GM21381 (cell line): ENCODE measurements at regions not wholly inside any gene's neighbourhood (a gene's known extent, or its start where the extent isn't known, plus 50 kb on each side); places are given as distances from the start of the nearest gene placed in this dataset.

ENCODE experiments used
- ATAC-seq: cut with Tn5 transposase; IDR thresholded peaks from one replicate; pipeline ENCODE4 v1.9.1; 2021; ENCODE audit warnings: mild to moderate bottlenecking, moderate library complexity; ENCODE audit not compliant: unreplicated experiment

DNA sequence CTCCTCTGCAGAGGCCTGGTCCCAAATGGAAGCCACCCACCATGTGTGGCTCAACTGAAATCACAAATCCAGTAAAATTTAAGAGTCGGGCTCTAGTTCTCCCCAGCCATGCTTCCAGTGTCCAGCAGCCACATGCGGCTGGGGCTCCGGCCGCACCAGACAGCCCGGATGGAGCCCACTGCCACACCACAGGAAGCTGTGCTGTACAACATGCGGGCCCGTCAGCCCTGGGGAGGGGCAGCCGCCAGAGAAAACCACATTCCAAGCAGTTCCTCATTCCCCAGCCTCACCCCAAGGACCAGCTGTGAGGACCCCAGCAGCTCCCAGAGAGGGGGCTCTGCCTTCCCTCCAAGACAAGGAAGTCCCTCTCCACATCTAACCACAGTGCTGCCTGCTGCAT, 135.0 kb downstream of the NCOR2 start:
- ATAC-seq: no peak

DNA sequence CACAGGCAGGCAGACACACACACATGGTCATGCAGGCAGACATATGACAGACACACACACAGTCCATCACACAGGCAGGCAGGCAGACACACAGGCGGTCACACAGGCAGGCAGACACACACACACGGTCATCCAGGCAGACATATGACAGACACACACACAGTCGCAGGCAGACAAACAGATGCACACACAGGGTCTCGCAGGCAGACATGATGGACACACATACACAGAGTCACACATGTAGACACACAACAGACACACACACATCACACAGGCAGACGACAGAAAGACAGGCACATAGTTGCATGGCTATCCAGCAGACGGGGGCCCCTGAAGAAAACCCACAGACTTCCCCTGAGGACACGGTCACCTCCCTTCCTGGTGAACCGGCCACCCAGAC, 135.4 kb downstream of the NCOR2 start:
- no peak for ATAC-seq

DNA sequence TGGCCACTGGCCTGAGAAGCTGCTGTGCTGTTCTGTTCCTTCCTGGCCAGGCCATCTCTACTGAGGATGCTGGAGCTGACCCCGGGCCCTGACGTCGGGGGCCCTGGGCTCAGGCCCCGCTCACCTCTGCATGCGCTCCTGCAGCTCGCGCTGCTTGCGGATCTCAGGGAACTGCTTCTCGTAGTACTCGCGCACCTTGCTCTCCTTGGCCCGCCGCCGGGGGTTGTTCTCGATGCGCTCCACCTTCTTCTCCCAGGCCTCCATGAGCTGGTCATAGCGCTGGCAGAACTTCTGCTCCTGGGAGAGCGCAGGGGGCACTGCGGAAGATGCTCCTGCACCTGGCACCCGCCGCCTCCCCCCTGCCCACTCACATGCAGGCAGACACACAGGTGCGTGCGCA, 135.6 kb downstream of the RFLNA start:
- no peak for ATAC-seq

DNA sequence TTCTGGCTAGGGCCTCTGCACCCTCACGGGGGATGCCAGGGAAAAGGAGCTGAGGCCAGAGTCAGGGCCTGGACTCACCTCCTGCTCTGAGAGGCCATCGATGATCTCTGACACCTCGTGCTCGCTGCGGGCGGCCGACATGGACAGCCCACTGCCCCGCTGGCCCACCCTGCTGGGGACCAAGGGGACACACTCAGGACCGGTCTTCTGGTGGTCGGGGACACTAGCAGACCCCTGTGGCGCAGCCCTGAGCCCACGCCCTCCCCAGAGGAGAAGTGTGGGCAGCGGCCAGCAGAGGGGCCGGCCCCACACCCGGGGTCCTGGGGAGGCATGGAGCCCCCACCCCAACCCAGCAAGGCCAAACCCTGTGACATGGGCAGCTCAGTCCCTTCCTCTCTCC, 134.6 kb downstream of the RFLNA start:
- ATAC-seq: no peak

DNA sequence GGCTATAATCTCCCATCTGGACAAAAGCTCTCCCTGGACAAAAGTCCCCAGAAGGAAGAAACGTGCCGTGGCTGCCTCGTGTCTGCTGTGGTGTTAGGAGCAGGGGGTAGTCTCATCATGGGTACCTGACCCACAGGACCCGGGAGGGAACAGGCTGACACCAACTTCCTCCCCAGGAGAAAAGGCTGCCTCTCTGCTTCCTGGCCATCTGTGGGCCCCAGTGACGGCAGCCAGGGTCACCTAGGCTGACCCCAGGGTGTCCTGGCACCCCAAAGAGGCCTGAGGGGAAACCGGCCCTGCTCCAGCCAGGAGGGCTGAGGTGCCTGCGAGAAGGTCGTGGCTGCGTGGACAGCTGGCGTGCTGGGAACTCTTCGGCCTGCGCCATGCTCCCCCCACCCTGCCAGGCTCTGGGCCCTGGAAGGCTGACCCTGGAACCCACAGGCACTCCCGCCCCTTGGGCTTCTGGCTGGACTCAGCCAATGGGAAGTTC, 133.9 kb downstream of the RFLNA start:
- ATAC-seq: no peak

DNA sequence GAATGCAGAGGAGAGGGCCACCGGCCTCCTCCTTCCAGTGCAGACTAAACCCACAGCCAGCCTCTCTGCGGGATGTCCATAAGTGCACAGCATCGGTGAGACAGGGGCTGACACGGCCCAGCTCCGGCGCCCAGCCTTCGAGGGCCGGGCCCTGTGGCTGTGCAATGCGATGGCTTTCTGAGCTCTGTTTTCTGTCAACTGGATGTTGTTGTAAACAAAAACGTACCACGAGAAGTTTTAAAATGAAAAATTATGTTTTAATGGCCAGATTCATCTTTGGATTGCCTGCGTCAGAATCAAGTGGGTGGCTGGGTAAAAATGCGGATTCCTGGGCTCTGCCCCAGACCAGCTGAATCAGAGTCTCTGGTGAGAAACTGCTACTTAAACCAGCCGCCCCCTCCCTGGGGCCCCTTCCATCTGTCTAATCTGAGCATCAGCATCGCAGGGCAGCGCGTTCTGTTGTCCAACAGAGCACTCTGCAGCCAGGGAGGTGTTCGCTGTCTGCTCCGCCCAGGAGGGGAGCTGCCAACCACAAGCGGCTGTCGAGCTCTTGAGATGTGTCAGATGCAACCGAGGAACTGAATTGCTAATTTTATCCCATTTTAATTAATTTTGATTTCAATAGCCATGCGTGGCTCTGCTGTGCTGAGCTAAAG, 133.4 kb downstream of the RFLNA start:
- no peak for ATAC-seq

DNA sequence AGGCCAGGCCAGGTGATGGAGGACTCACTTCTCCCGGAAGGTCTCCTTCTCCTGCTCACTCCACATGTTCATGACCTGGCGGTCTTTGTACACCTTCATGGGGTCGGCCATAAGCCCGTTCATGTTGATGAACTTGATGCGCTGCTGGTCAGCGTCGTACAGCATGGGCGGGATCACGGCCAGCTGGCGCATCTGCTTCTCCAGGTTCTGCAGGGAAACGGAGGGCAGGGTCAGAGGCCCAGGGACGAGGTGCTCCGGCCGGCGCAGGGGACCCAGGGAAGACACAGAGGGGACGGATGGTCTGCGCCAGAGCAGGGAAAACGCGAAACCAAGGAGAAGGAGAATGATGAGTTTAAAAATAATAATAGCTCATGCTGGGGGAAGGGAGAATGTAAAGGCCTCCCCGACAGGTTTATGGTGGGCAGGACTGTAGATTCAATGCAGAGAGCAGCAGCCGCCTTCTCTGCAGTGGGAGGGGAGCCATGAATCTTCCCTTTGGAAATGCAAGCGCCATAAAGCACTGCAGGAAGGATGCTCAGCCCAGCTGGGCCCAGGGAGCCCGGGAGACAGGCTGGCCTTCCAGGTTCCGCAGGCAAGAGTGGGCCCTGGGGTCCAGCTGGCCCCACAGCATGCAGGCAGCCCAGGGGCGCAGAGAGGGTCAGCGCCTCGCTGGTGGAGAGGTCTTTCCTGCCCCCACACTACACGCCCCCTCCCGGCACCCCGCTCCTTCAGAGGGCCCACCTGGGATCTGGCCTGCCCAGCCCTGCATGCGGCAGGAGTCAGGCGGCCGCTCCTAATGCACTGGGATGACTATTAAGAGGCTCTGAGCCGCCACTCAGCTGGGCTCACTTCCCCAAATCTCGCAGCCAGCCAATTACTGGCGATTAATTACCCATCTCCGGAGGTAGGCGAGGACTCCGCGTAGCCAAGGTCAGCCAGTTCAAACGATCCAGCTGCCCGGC, 132.0 kb downstream of the RFLNA start:
- ATAC-seq: no peak

DNA sequence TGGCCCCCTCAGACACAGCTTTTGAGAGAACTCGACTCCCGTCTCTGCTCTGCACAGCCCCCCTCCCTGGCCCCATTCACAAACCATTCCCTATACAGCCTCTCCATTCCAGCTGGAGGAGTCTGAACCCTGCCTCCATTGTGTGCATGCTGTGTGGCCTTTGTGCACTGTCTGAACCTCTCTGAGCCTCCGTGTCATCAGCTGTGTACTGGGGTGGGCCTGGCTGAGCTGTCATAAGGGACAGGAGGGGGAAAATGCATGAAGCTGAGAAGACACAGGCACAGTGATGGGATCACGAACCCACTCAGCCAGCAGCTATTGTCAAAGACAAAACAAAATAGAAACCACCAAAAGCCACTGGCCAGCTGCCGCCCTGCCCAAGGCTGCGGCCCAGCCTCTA, 130.8 kb downstream of the RFLNA start:
- no peak for ATAC-seq

DNA sequence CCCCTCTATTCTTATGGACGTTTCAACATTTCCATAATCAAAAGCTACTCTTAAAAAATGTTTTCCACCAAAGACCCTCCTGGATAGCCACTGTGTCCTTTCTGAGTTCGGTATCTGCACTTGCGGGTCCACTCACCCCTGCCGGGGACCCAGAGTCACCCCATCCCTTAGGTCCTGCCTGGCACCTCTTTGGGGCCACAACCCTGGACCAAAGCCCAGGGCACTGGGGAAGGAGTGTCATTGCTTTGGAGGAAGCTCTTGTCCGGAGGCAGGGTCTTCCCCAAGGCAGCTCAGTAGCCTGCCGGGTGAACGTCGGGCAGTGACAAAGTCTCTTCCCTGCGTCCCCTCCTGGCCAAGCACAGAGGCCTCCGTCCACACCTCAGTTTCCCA, 129.6 kb downstream of the RFLNA start:
- ATAC-seq: no peak

DNA sequence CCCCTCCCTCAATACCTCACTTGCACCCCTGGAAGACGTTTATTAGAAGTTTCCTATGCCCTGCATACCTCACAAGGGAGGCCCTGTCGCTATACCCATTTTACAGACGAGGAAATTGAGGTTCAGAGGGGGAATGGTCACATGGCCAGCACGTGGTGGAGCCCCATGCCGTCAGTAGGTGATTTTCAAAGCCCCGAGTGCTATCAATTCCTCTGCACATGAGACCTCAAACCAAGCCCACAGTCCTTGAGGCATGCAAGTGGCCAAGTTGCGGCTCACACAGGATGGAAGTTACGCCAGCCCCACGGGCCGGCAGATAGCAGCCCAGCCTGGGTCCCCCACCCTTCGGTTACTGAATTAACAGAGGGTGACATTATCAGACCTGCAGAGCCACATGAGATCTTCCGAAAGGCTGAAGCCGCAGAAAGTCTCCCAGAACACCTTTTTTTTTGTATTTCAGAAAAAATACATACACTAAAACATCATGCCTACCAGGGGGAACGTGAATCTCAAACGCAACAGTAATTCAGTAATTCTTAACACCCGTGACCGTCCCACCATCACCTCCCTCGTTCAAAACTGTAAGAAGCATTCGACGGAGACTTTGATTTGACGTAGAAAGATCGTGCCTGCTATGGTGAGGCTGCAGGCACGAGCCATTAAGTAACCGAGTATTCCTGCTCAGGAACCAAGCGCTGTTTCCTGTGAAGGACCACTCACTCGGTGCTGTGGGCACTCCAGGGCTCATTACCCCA, 129.0 kb downstream of the RFLNA start:
- no peak for ATAC-seq

DNA sequence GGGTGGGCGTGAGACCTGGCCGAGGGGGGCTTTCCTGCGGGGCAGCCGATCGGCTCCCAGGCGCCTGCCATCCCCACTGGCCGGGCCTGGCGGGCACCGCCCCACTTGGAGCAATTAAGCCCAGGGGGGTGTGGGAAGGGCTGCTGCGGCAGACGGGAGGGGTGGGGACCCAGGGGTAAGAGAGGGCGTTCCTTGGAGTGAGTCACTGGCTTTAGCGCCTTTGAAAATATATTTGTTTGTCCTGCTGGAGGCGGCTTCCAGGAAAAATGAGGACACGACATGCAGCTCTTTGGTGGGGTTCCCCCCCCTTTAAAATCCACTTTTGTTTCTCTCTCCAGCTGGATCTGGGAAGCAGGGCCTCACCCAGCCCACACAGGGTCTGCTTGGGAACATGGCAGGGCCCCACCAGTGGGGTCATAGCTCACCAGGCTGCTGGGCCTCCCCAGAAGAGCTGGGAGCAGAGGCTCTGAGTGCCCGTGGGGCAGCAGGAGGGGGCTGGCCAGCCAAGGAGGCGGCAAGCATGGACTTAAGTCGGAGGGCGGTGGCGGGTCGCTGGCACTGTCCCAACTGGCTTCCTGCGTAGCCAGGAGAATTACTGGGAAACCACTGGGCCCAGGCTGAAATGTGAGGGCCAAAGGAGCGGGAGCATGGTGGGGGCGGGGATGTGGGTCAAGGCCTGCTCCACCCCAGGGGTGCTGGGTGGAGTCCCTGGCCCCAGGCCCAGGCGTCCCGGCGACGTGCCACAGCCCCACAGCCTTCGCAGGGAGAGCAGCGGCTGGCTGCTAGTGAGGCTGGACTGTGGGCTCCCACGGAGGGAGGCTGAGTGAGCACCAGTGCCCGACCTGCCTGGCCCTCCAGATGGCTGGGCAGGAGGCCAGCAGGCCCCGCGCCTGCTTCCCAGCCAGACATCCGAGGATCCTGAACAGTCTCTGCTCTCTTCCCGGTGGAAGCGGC, 128.0 kb downstream of the RFLNA start:
- no peak for ATAC-seq

DNA sequence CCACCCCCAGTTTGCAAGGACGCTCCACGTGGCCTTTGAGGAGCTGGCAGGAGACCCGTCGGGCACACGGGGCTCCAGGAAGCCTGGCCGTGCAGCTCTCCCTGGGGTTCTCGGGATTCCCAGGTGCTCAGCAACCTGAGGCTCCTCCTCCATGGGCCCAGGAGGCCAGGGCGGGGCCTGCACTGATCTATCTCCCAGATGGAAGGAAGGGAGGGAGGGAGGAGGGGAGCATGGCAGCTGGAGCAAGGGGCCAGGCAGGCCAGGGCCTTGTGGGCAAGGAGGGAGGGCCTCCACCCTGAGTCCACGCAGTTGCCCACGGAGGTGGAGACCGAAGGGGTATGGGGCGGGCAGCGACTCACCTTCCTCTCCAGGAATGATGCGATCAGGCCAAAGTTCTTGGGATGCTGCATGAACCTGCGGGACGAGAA, 127.3 kb downstream of the RFLNA start:
- no peak for ATAC-seq

DNA sequence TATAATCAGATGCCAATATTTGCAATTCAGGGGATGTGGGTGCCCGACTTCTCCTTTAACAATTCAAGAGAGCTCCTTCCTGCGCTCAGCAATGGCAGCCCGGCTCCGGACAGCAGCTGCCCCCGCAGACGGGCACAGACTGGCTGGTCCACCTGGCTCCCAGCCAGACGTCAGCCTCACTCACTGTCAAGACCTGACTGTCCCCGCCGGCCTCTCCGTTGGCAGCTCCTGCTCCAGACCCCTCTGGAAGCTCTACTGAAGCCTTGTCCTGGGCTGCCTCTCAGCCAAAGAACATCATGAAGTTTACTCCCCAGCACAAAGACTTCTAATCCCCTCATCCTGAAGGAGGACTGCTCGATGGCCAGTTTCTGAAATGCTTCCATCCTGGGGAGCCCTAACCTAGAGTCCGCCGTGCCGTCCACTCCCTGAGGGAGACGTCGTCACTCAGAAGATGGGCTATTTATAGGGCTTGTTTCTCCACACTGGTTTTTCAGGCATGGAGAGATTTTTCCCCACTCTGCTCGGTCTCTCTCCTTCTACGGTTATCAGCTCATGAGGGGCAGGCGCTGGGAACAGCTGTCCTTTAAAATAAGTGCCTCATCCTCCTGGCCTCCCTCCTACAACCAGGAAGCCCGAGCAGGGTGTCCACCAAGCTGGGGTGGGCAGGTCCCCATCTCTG, 126.2 kb downstream of the RFLNA start:
- ATAC-seq: no peak

DNA sequence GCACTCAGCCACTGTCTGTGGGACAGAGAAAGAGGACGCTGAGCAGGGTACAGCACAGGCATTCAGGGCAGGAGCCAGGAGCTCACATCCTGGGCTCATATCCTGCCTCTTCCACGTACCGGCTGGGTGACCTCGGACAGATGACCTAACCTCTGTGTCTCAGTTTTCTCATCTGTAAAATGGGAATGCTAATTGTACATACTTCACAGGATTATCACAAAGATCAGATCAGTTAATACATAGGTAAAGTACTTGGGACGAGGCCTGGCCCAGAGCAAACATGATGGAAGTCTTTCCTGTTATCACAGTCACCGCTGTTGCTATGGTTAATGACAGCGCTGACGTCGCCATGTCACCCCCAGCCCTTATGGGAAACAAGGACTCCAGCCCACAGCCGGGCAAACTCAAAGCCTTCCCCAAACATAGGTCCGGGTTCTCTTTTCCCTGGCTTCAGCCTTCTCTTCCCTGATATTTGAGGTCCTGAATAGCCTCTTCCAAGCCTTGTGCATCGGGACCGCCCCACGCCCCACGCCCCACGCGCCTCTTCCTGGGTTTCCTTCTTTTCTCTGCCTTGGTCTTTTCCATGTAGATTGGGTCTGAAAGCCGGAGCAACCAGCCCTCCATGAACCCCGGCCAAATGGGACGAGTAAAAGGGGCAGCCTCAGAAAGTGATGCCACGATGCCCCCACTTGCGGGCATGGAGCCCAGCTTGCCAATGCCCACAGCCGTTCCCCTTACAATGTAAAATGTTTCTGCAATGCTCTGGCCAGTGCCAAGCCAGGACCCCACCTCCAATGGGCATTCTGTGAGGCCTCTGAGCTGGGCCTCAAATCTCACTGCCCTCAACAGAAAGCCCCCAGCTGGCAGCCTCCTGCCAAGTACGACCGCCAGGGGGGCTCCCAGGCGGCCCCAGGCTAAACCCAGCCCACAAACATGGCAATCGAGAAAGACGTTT, 125.4 kb downstream of the RFLNA start:
- ATAC-seq: no peak

DNA sequence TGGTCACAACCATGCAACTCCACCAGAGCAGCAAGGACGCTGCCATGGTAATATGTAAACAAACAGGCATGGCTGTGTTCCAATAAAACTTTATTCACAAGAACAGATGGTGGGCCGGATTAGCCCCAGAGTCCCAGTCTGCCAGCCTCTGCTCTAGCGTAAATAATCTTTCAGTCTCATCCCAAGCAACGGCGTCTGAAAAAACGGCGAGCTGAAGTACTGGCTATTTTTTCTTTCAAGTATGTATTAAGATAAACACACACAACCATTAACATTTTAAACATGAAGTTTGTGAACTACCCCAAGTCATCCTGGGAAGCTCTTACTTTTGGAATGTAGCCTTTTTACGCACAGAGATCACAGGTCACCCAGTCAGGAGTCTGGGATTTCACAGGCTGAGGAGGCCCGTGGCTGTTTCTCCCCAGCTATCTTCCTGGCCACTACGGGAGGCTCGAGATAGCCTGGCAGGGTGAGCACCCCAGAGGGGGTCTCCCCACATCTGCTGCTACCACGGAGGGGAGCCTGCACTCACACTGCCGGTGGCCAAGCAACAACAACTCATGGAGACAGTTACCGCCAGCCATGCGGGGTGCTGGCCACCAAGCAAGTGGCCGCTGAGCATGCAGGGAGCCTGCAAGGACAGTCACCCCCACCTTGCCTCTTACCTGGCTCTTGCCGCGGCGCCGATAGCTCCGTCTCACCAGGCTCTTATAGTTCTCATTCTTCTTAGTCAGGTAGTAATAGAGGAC, 124.6 kb downstream of the RFLNA start:
- no peak for ATAC-seq

DNA sequence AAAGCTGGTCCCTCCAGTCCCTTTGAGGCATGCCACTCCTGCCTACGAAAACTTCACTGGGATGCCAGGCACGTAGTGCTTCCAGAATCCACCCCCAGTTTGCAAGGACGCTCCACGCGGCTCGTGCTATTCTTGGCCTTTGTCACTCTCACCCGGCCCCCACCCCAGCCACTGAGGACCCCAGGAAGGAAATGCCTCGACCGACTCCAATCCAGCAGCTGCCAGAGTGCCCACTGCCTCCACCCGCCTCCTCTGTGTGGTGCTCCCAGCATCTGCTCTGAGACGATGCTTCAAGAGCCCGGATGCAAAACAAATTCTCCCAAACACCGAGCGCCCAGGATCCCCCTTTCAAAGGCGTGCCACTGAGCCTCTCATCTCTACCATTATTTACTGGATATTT, 123.9 kb downstream of the RFLNA start:
- no peak for ATAC-seq

DNA sequence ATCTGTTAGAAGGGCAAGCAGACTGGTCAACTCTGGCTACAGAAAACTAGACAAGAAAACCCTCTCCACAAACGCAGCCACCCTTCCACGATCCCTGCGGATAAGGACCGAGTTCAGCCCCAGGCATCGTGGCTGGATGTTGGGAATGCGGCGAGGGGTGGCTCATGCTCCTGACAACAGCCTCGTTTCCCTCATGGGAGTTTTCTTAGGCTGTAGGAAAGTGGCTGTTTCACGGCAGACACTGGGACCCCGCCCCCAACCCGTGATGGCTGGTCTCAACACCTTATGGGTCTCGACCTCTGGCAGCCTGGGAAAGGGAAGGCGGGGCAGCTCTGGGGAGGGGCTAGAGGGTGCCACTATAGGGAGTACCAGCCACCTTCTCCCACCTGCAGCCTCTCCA, 123.3 kb downstream of the RFLNA start:
- ATAC-seq: no peak
